OCI-M2 (cell line): ENCODE measurements at regions not wholly inside any gene's neighbourhood (a gene's known extent, or its start where the extent isn't known, plus 50 kb on each side); places are given as distances from the start of the nearest gene placed in this dataset.
"Not testable (repeated sequence)": the region's sequence is repeated elsewhere in the genome, so short reads cannot be mapped to it uniquely, and the experiment has no call there.

Experiments used
- DNase-seq: peaks from one replicate; lab custom pipeline; 2025; ENCODE audit not compliant: unreplicated experiment; lab: John Stamatoyannopoulos, UW

DNA sequence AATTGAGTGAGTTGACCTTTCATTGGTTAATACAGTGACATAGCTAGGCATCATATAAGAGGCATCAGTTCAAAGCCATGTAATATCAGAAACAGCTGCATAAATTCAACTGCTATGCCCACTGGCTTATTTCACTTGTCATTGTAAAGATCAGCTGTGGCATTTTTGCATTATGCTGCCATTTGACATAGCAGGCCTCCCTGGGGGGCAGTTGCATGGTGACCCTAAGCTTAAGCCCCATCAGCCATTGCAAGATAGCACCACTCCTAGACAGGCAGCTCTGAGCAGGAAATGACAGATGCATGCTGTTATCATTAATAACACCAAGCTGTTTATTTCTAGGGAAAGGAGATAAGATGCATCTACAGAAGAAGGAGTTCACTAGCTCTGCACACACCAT is 233.4 kb upstream of the CNTNAP5 start:
- DNase-seq, result peak; percentile 17

DNA sequence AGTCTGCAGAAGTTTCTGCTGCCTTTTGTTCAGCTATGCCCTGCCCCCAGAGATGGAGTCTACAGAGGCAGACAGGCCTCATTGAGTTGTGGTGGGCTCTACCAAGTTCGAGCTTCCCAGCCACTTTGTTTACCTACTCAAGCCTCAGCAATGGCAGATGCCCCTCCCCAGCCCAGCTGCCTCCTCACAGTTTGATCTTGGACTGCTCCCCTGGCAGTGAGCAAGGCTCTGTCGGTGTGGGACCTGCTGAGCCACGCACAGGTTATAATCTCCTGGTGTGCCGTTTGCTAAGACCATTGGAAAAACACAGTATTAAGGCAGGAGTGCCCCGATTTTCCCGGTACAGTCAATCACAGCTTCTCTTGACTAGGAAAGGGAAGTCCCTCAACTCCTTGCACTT is 221.0 kb upstream of the CNTNAP5 start:
- not testable (repeated sequence) for DNase-seq

DNA sequence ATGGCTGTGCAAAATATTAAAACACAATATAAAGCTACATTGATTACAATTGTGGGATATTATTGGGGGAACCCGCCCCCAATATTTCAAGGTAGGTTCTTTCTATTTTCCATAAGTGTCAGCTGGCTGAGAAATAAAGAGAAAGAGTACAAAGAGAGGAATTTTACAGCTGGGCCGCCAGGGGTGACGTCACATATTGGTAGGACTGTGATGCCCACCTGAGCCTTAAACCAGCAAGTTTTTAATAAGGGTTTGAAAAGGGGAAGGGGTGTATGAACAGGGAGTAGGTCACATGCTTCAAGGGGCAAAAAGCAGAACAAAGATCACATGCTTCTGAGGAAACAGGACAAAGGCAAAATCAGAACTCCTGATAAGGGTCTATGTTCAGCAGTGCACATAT is 219.3 kb upstream of the CNTNAP5 start:
- not testable (repeated sequence) for DNase-seq

DNA sequence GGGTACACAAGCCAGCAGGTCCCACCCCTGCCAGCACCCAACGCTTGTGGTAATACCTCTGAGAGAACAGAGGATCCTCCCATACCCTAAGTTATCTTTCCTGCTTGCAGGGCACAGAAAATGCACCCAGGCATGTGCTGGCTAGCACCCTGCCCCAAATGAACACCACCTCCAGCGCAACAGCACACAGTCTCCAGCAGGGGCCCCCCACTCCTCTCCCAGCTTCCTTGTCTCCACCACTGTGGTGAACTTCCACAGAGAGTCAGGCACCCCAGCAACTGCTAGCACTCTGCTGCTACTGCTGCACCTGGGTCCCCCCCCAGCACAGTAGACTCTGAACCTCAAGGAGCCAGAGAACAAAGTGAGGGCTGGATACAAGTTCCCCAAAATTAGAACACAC is 216.8 kb upstream of the CNTNAP5 start:
- DNase-seq, result no peak

DNA sequence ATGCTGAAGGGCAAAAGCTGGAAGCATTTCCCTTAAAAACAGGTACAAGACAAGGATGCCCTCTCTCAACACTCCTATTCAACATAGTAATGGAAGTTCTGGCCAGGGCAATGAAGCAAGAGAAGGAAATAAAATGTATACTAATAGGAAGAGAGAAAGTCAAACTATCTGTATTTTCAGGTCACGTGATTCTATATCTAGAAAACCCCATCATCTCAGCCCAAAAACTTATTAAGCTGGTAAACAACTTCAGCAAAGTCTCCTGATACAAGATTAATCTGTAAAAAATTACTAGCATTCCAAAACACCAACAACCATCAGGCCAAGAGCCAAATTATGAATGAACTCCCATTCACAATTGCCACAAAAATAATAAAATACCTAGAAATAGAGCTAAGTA is 213.2 kb upstream of the CNTNAP5 start:
- DNase-seq, result no peak

DNA sequence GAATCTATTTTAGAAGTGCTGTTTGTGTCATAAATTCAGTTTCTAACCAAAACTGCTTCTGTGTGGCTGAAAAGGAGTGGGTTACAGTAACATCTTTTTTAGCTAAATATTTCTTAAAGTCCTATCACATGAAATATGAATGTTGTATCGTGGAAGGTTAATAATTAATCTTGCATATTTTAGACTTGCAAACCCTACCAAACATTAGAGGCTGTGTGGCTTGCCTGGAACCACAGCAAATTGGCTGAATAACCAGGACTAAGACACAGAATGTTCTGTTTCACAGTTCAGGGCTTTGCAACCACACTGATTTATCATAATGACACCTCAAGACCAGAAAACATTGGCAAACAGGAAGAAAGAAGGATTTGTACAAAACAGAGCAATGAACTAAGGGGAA is 208.9 kb upstream of the CNTNAP5 start:
- no peak for DNase-seq

DNA sequence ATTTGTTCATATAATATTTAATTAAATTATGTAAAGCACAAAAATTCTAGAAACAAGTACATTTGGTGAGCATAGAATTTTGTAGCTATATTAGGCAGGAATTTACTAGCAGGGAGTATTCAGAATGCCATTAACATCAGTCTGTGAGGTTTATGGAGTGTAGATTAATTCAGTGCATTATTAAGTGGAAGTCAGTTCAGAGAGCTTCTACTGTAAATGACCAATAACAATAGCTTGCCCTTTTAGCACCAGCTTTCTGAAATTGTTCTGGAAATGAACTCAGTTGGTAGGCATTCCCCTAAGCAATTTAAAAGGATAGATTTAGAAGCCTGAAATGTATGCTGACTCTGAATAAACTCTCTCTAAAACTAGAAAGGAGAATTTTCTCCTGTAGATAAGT is 208.2 kb upstream of the CNTNAP5 start:
- no peak for DNase-seq

DNA sequence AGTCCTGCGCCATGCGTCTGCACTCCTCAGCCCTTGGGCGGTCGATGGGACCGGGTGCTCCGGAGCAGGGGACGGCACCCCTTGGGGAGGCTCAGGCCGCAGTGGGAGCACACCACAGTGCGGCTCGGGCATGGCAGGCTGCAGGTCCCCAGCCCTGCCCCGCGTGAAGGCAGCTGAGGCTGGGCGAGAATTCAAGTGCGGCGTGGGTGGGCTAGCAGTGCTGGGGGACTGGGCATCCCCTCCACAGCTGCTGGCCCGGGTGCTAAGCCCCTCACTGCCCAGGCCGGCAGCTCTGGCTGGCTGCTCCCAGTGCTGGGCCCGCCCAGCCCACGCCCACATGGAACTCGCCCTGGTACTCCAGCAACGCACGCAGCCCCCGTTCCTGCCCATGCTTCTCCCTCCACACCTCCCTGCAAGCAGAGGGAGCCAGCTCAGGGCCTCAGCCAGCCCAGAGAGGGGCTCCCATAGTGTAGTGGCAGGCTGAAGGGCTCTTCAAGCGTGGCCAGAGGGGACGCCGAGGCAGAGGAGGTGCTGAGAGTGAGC is 198.3 kb upstream of the CNTNAP5 start:
- no peak for DNase-seq

DNA sequence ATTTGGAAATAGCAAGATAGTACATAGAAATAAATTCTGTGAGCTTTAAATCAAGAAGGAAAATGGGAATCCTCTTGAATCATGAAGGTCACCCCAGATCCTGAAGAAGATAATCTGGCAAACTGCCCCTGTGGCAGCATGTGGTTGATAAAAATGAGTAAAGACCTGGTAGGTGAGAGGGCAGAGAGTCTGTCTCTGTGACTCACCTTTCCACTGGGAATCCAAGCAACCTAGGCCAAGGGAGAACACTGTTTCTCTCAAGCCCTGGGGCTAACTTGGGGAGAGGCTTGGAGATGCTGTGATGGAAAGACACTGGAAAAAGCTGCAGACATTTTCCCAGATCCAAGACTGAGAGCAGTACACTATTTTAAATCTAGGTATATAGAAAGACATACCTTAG is 185.8 kb upstream of the CNTNAP5 start:
- DNase-seq, result no peak

DNA sequence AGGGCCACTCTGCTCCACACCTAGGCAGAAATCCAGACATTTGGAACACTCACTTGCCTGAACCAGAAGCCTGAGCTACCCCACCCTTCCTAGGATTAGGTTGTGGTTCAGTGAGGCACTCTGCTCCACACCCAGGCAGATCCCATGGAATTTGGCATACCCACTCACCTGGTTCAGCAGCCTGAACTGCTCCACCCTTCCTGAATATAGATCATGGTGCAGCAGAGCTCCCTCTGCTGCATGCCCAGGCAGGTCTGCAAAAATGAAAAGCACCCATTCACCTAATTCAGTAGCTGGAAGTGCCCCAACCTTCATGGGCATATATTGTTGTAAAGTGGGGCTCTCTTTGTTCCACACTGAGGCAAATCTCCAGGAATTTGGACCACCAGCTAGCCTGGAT is 185.1 kb upstream of the CNTNAP5 start:
- DNase-seq, result no peak

DNA sequence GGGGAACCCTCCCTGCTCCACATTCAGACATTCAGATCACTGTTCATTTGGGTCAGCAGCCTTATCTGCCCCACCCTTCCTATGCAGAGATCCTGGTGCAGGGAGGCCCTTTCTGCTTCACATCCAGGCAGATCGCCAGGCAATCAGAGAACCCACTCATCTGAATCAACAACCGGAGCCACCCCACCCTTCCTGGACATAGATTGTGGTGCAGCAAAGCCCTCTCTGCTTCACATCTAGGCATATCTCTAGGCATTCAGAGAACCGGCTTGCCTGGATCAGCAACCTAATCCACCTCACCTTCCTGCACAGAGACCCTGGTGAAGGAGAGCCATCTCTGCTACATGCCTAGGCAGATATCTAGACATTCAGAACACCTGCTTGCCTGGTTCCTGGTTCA is 184.5 kb upstream of the CNTNAP5 start:
- DNase-seq, result no peak

DNA sequence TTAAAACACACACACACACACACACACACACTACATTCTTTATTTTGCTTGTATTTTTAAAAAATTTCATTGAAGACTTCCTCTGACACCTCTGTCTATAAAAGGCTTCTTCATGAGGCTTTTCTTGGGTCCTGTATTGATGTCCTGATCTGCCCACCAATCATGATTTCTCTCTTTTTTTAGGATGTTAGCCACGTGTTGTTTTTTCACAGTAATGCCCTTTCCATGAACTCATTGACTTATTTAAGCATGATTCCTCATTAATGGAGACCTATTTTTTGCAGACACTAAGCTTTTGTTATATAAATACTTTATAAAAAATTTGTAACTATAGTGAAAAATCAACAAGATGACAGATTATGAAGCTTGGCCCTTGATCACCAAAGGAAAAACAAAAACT is 173.8 kb upstream of the CNTNAP5 start:
- no peak for DNase-seq

DNA sequence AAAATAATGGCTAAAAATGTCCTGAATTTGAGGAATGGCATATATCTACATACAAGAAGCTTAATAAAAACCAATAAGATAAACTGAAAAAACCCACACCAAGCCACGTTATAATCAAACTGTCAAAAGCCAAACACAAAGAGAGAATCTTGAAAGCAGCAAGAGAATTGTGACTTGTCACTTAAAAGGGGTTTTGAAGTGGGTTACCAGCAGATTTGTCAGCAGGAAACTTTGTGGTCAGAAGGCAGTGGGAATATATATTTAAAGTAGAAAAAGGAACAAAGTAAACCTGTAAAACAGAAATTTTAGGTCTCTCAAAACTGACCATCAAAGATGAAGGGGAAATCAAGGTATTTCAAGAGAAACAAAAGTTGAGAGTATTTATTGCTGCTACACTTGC is 171.9 kb upstream of the CNTNAP5 start:
- DNase-seq, result no peak

DNA sequence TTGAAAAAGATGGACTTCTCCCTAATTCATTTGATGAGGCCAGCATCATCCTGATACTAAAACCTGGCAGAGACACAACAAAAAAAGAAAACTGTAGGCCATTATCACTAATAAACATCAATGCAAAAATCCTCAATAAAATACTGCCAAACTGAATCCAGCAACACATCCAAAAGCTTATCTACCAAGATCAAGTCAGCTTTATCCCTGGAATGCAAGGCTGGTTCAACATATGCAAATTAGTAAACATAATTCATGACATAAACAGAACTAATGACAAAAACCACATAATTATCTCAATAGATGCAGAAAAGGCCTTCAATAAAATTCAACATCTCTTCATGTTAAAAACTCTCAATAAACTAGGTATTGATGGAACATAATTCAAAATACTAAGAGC is 166.1 kb upstream of the CNTNAP5 start:
- DNase-seq, result not testable (repeated sequence)

DNA sequence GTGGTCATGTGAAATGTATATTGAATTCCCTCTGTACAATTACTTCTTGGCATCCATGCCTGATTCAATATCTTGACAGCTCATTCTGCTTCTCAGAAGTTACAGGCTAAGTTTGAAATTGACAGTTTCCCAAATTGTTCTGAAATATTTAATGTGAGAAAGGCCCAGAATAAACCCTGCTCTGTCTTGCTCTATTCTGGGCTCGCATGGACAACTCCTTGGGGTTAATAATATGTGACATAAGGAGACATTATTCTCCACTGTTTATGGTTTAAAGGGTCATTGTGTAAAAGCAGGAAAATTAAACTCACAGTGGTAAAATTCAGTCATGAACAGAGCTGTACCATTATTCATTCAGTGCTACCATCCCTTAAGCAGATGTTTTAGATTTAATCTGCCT is 160.7 kb upstream of the CNTNAP5 start:
- no peak for DNase-seq

DNA sequence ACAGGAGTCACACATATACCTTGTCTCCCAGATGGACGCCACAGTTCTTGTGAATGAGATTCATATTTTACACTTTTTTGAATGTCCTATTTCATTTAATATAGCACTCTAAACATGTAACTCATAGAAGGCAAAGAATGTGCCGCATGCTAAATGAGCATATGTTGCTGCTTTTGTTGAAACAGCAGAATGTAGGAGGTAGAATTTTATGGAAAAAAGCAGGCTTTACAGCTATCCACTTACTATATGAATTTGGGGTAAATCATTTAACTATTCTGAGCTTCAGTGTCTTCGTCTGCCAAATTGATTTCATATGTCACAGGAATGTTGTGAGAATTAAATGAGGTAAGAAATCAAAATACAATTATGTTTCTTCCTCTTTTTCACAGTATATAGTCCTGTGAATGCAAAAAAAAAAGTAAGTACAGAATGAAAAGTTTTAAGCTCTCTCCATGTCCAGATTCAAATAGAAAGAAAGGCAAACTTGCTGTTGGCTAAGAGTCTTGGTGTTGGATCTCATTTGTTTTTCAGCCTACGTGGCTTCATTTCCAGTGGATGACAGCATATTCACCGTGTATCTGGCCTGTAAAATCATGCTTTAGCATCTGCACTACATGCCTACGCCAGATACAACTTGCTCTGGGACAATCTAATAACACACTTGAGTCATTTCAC is 154.7 kb upstream of the CNTNAP5 start:
- no peak for DNase-seq

DNA sequence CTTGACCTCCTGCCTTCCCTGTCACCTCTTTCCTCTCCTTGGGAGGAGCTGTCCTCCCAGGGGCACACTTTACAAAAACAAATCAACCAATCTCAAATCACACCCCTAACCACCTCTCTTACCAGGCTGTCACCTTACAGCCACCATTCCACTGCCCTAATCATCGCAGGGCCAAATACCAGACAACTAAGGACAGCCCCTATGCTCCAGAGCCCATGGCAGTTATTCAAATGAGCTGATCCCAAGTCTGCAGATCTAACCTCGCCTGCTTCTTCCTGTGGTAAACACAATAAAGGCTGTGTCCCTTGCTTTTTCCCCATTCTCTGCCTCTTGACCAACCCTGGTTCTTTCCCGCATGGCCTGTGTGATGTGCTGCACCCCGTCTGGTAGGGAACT is 154.2 kb upstream of the CNTNAP5 start:
- no peak for DNase-seq

DNA sequence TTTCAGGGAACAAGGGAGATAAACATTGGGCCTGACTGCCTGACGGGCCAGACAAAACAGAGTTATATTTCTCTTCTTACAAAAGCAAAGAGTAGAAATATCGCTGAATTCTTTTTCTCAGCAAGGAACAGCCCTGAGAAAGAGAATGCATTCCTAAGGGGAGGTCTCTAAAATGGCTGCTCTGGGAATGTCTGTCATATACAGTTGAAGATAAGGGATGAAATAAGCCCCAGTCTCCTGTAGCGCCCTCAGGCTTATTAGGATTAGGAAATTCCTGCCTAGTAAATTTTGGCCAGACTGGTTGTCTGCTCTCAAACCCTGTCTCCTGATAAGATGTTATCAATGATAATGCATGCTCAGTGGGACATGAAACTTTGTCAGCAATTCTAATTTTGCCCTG is 134.9 kb upstream of the CNTNAP5 start:
- DNase-seq, result no peak

DNA sequence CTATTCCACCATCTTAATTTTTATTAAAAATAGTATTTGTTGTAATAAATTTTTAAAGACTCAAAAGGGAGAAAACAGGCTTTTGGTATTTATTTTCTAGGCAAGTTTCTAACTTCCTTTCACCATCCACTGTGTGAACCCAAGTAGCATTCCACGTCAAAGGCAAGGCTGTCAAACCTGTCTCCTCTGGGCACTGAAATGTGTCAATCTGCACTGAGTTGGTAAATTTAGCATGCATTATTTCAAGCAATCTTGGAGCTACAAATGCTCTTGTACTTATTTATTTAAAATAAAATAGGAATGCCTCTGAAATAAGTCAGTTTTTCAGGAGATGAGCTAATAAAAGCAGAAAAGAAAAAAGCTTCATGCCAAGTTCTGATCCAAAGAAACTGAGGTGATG is 130.9 kb upstream of the CNTNAP5 start:
- no peak for DNase-seq

DNA sequence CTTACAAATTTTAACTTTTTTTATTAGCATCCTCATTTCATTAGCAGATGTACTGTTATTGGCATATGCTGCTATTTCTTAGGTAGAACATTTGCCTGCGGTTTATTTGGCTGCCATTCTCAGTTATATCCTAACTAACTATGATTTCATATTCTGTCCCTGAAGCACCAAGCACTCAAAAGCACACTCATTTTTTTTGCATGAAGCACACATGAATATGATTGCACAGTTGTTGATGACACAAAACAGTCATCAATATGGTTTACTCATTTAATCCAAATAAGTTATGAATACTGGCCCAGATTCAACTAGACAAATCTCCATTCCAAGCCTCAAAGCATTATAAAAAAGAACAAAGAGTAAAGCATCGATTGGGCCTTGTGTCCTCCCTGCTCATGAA is 129.4 kb upstream of the CNTNAP5 start:
- DNase-seq, result no peak

DNA sequence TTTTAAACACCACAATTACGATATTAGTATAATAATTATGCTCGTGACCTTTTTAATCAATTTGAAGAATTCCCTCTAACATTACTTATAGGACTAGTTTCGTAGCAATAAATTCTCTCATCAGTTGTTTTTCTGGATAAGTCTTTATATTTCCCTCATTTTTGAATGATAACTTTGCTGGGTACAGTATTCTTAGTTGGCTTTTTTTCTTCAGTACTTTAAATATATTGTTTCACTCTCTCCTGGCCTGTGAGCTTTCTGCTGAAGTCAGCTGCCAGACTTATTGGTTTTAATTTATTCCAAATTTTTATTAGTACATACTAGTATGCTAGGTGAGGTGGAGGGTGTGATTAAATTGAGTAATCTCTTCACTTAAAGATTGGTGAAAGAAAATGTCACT is 123.8 kb upstream of the CNTNAP5 start:
- DNase-seq, result no peak

DNA sequence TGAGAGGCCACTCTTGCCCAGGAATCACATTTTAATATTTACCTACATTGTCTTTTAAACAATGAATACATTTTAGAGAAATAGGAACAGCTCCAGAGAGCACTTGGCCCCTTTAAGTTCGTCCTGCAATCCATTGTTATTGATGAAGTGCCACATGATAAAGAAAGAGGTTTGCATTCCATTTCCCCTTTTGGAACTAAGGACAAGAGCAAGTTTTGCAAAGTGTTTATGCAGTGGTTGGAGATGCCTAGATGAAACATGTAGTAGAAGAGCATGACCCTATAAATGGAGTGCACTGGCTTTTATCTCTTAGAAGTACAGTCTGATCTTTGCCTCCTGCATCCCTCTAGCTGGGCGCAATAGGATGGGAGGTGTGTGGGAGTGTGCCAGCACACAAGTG is 118.7 kb upstream of the CNTNAP5 start:
- no peak for DNase-seq

DNA sequence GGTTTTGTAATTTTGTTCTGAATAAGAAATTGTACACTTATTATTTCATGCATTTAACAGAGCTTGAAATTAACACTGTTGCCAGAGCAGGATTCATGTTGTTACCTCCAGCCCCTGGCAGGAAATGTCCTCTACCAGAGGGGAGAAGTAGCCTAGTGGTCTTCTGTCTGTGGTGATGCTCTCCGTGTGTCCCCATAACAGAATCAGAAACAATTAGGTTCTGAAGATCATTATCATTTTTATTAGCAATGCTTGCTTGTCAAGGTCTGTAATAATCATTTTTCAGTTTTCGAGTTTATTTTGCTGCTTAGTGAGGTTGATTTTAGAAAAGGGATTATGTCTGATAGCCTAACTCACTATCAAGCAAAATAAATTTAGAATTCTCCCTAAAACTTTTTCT is 116.6 kb upstream of the CNTNAP5 start:
- DNase-seq, result no peak
